ENCODE measurements at regions not wholly inside any gene's neighbourhood (a gene's known extent, or its start where the extent isn't known, plus 50 kb on each side); places are given as distances from the start of the nearest gene placed in this dataset.
"Not testable (repeated sequence)": the region's sequence is repeated elsewhere in the genome, so short reads cannot be mapped to it uniquely, and the experiment has no call there.

GRCh38 chr6:118704915-118705314 lies 53.5 kb upstream of the CEP85L start:
- no peak for DNase-seq (ENCODE audit: extremely low spot score)
- ChIA-PET POLR2A (no interaction called here), CTCF (no interaction called here)
- TF ChIP-seq TARDBP (IDR thresholded peaks at IDR 0.05) (no peak), HDGF (IDR thresholded peaks at IDR 0.05; ENCODE audit: borderline replicate concordance) (no peak), FOXA1 (IDR thresholded peaks at IDR 0.05) (no peak), L3MBTL2 (conservative IDR thresholded peaks at IDR 0.05) (no peak), LEF1 (IDR thresholded peaks at IDR 0.05; ENCODE audit: borderline replicate concordance) (no peak), BHLHE40 (IDR thresholded peaks at IDR 0.05; ENCODE audit: borderline replicate concordance) (no peak), SP1 (IDR thresholded peaks at IDR 0.05) (no peak), CTBP1 (IDR thresholded peaks at IDR 0.05; ENCODE audit: borderline replicate concordance) (no peak), PKNOX1 (IDR thresholded peaks at IDR 0.05) (no peak), FOXK2 (IDR thresholded peaks at IDR 0.05) (no peak), SUZ12 (IDR thresholded peaks at IDR 0.05) (no peak), ZNF384 (IDR thresholded peaks at IDR 0.05) (no peak), NFRKB (IDR thresholded peaks at IDR 0.05) (no peak), ELF4 (IDR thresholded peaks at IDR 0.05) (no peak), ARNT (IDR thresholded peaks at IDR 0.05) (no peak)

GRCh38 chr6:118701260-118701659 lies 49.9 kb upstream of the CEP85L start:
- DNase-seq (ENCODE audit: extremely low spot score); POLR2A ChIA-PET; CTCF ChIA-PET: not testable (repeated sequence)

All from HEK293T (cell line).